ENCODE measurements at regions not wholly inside any gene's neighbourhood (a gene's known extent, or its start where the extent isn't known, plus 50 kb on each side); places are given as distances from the start of the nearest gene placed in this dataset.
"Not testable (repeated sequence)": the region's sequence is repeated elsewhere in the genome, so short reads cannot be mapped to it uniquely, and the experiment has no call there.

DNA sequence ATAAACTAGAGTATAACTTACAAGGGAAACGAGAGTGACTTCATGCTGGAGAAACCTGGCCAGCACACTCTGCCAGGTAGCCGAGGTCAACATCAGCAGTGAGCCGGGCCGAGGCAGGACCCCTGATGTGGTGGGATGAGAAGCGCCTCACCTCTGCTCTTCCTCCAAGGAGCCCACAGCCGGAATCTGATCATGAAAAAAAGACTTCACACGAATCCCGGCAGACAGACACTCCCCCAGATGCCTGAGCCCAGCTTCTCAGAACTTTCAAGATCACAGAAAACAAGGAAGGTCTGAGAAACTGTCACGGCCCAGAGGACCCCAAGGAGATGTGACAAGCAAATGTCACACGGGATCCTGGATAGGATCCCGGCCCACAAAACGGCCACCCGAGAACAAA is 116.9 kb upstream of the FAM20C start:
- H3K56ac ChIP-seq (ENCODE audit: extremely low read depth, insufficient read depth, low read length); in situ Hi-C loops (cut with MboI; ENCODE audit: low sequenced_read_pairs); H3K23ac ChIP-seq (ENCODE audit: low read depth, low read length); H3K9ac ChIP-seq (ENCODE audit: low read depth, low read length); H3K4ac ChIP-seq (ENCODE audit: low read depth, low read length); H3K18ac ChIP-seq (ENCODE audit: low read depth, low read length); H2AK9ac ChIP-seq (replicated peaks; ENCODE audit: low read depth, low read length, poor library complexity); H4K20me1 ChIP-seq (ENCODE audit: insufficient read depth, low read length); H3K14ac ChIP-seq (replicated peaks; ENCODE audit: low read depth, low read length); H2AK5ac ChIP-seq (ENCODE audit: low read depth, low read length); POLR2A ChIA-PET (ENCODE audit: unreplicated experiment); H3K4me1 ChIP-seq (ENCODE audit: control insufficient read depth, insufficient read depth, low read length); H3K36me3 ChIP-seq (ENCODE audit: control insufficient read depth, insufficient read depth, low read length); H3K79me1 ChIP-seq (ENCODE audit: low read depth in 1 of 2, low read length in 2 of 2); H2BK15ac ChIP-seq (ENCODE audit: low read depth, low read length); H2BK20ac ChIP-seq (ENCODE audit: low read depth, low read length); dilution Hi-C loops (cut with HindIII; ENCODE audit: low sequenced_read_pairs, unreplicated experiment); H3K27ac ChIP-seq (ENCODE audit: insufficient read depth, low read length); H4K91ac ChIP-seq (ENCODE audit: insufficient read depth, low read depth, low read length); ATAC-seq (ENCODE audit: low read depth); H3K4me3 ChIP-seq (ENCODE audit: insufficient read depth, low read depth, low read length); H4K5ac ChIP-seq (ENCODE audit: low read depth, low read length); H3K9me3 ChIP-seq (ENCODE audit: control insufficient read depth, insufficient read depth, low read length); BruUV-seq (replicated peaks); H2AFZ ChIP-seq (replicated peaks; ENCODE audit: low read length, poor library complexity); H2BK5ac ChIP-seq (ENCODE audit: low read depth, low read length, poor library complexity, severe bottlenecking); H3K4me2 ChIP-seq (ENCODE audit: low read depth, low read length); H4K8ac ChIP-seq (ENCODE audit: low read depth in 2 of 2, low read length in 2 of 2); H3K27me3 ChIP-seq (ENCODE audit: control insufficient read depth, insufficient read depth, low read length); intact Hi-C loops (cut with micrococcal nuclease); H2BK120ac ChIP-seq (ENCODE audit: low read depth, low read length); CTCF ChIA-PET; H3K9me1 ChIP-seq (ENCODE audit: insufficient read depth, low read length); DNase-seq: not testable (repeated sequence)
- WGBS, 2 experiments (ENCODE audit: extremely low coverage in 2 of 2, insufficient read length in 1 of 2), result 93% methylated on average over 3 of the region's 13 CpGs; no CpG with 5 or more reads in 1 of the 2 experiments

GRCh38 chr7:76202-76601 is 116.2 kb upstream of the FAM20C start:
- H3K4me2 ChIP-seq (ENCODE audit: low read depth, low read length); BruUV-seq (replicated peaks); H3K4ac ChIP-seq (ENCODE audit: low read depth, low read length); H3K9me1 ChIP-seq (ENCODE audit: insufficient read depth, low read length); H3K56ac ChIP-seq (ENCODE audit: extremely low read depth, insufficient read depth, low read length); H3K4me1 ChIP-seq (ENCODE audit: control insufficient read depth, insufficient read depth, low read length); H2BK5ac ChIP-seq (ENCODE audit: low read depth, low read length, poor library complexity, severe bottlenecking); H2BK20ac ChIP-seq (ENCODE audit: low read depth, low read length); in situ Hi-C loops (cut with MboI; ENCODE audit: low sequenced_read_pairs); H3K79me1 ChIP-seq (ENCODE audit: low read depth in 1 of 2, low read length in 2 of 2); H3K36me3 ChIP-seq (ENCODE audit: control insufficient read depth, insufficient read depth, low read length); H3K27ac ChIP-seq (ENCODE audit: insufficient read depth, low read length); H3K9me3 ChIP-seq (ENCODE audit: control insufficient read depth, insufficient read depth, low read length); H3K4me3 ChIP-seq (ENCODE audit: insufficient read depth, low read depth, low read length); CTCF ChIA-PET; H3K9ac ChIP-seq (ENCODE audit: low read depth, low read length); H2AK9ac ChIP-seq (replicated peaks; ENCODE audit: low read depth, low read length, poor library complexity); dilution Hi-C loops (cut with HindIII; ENCODE audit: low sequenced_read_pairs, unreplicated experiment); H3K14ac ChIP-seq (replicated peaks; ENCODE audit: low read depth, low read length); POLR2A ChIA-PET (ENCODE audit: unreplicated experiment); H4K5ac ChIP-seq (ENCODE audit: low read depth, low read length); DNase-seq; H2AFZ ChIP-seq (replicated peaks; ENCODE audit: low read length, poor library complexity); H4K8ac ChIP-seq (ENCODE audit: low read depth in 2 of 2, low read length in 2 of 2); H4K91ac ChIP-seq (ENCODE audit: insufficient read depth, low read depth, low read length); H3K18ac ChIP-seq (ENCODE audit: low read depth, low read length); ATAC-seq (ENCODE audit: low read depth); H2BK120ac ChIP-seq (ENCODE audit: low read depth, low read length); intact Hi-C loops (cut with micrococcal nuclease); H2AK5ac ChIP-seq (ENCODE audit: low read depth, low read length); H4K20me1 ChIP-seq (ENCODE audit: insufficient read depth, low read length); H2BK15ac ChIP-seq (ENCODE audit: low read depth, low read length); H3K23ac ChIP-seq (ENCODE audit: low read depth, low read length); H3K27me3 ChIP-seq (ENCODE audit: control insufficient read depth, insufficient read depth, low read length): not testable (repeated sequence)
- no CpG with 5 or more reads among the region's 11 CpGs for WGBS, 2 experiments (ENCODE audit: extremely low coverage in 2 of 2, insufficient read length in 1 of 2)

All from IMR-90 (cell line).